Lower leg skin (tissue), 3 donors: ENCODE measurements at regions not wholly inside any gene's neighbourhood (a gene's known extent, or its start where the extent isn't known, plus 50 kb on each side); places are given as distances from the start of the nearest gene placed in this dataset.

ENCODE experiments used
- POLR2A ChIP-seq, 2 donors: fragments of 450-650 bp; IDR thresholded peaks; one replicate each; pipeline ENCODE4 v1.6.1; 2016 to 2017; ENCODE audit warnings: antibody characterized with exemption in 2 of 2, mild to moderate bottlenecking in 1 of 2, moderate library complexity in 1 of 2
- TF ChIP-seq, protein P1 (sequence below), 3 donors: fragments of 450-650 bp; IDR thresholded peaks; one replicate each; pipeline ENCODE4 v1.5.1; 2016; ENCODE audit warnings: antibody characterized with exemption in 3 of 3, mild to moderate bottlenecking in 3 of 3, moderate library complexity in 2 of 3

DNA sequence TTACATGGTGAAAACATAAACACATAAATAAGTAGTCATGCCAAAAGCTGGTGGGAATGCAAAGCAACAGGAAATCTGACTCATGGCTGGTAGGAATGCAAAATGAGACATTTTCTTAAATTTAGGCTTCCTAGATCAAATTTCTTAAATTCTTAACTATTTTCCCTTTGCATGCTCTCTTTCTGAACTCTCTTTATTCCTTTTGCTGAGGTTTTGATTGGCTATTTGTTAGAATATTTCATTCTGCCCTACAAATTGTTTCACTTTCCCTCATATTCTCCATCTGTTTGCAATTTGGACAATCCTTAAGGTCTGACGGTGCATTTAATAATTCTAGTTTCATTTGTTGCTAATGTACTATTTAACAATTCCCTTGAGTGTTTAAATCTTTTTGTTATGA lies 437.5 kb upstream of the RGS17 start:
- TF ChIP-seq, protein P1, sequence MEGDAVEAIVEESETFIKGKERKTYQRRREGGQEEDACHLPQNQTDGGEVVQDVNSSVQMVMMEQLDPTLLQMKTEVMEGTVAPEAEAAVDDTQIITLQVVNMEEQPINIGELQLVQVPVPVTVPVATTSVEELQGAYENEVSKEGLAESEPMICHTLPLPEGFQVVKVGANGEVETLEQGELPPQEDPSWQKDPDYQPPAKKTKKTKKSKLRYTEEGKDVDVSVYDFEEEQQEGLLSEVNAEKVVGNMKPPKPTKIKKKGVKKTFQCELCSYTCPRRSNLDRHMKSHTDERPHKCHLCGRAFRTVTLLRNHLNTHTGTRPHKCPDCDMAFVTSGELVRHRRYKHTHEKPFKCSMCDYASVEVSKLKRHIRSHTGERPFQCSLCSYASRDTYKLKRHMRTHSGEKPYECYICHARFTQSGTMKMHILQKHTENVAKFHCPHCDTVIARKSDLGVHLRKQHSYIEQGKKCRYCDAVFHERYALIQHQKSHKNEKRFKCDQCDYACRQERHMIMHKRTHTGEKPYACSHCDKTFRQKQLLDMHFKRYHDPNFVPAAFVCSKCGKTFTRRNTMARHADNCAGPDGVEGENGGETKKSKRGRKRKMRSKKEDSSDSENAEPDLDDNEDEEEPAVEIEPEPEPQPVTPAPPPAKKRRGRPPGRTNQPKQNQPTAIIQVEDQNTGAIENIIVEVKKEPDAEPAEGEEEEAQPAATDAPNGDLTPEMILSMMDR (IDR thresholded peaks at IDR 0.05) = no peak
- no peak for TF ChIP-seq POLR2A (IDR thresholded peaks at IDR 0.05)
